ENCODE measurements at regions not wholly inside any gene's neighbourhood (a gene's known extent, or its start where the extent isn't known, plus 50 kb on each side); places are given as distances from the start of the nearest gene placed in this dataset.

DNA sequence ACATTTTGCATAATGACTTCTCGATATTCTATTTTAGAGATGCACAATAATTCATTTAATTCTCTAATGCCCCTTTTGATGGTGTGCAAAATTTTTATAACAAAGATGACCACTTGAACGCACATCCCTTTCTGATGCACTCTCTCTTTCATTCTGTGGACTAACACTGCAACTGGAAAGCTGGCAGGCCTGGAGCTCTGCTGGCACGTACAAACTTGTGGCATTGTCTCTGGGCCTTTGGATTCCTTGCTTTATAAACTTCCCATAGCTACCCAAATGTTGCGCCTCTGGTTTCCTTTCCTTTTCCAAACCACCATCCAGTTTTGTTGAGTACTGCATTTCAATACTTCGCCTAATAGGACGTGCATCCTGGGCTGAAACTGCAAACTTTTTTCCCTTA lies 194.5 kb upstream of the CFAP20DC start:
- Histone ChIP-seq H3K9me3 (no peaks in the 10 kb centered on the region), H3K36me3 (ENCODE audit: low read depth) (no peaks in the 10 kb centered on the region)
- TF ChIP-seq, protein P1, sequence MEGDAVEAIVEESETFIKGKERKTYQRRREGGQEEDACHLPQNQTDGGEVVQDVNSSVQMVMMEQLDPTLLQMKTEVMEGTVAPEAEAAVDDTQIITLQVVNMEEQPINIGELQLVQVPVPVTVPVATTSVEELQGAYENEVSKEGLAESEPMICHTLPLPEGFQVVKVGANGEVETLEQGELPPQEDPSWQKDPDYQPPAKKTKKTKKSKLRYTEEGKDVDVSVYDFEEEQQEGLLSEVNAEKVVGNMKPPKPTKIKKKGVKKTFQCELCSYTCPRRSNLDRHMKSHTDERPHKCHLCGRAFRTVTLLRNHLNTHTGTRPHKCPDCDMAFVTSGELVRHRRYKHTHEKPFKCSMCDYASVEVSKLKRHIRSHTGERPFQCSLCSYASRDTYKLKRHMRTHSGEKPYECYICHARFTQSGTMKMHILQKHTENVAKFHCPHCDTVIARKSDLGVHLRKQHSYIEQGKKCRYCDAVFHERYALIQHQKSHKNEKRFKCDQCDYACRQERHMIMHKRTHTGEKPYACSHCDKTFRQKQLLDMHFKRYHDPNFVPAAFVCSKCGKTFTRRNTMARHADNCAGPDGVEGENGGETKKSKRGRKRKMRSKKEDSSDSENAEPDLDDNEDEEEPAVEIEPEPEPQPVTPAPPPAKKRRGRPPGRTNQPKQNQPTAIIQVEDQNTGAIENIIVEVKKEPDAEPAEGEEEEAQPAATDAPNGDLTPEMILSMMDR (IDR thresholded peaks at IDR 0.05): no peak

DNA sequence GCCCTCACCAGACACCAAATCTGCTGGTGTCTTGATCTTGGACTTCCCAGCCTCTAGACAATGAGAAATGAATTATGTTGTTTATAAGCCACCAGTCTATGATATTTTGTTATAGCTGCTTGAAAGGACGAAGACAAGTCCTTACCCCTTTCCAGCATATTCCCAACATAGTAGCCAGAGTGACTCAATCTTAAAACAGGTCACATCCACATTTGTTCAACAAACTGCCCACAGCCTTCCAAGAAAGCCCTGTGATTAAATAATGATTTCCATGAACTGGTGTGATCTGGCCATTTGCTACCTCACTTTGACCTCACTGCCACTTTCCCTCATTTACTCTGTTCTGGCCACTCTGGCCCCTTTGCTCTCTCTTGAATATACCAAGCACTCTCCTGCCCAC lies 193.7 kb upstream of the CFAP20DC start:
- TF ChIP-seq, protein P1 (IDR thresholded peaks at IDR 0.05): no peak

More for the DNA sequence above, 194.5 kb upstream of the CFAP20DC start:
- H3K4me3 ChIP-seq: no peak overlapping the region
- H3K4me1 ChIP-seq (ENCODE audit: low read depth): no peaks in the 10 kb centered on the region
- DNase-seq: no peak
- intact Hi-C loops (cut with DNase I, micrococcal nuclease): no loop called here
- no peak for ATAC-seq

DNA sequence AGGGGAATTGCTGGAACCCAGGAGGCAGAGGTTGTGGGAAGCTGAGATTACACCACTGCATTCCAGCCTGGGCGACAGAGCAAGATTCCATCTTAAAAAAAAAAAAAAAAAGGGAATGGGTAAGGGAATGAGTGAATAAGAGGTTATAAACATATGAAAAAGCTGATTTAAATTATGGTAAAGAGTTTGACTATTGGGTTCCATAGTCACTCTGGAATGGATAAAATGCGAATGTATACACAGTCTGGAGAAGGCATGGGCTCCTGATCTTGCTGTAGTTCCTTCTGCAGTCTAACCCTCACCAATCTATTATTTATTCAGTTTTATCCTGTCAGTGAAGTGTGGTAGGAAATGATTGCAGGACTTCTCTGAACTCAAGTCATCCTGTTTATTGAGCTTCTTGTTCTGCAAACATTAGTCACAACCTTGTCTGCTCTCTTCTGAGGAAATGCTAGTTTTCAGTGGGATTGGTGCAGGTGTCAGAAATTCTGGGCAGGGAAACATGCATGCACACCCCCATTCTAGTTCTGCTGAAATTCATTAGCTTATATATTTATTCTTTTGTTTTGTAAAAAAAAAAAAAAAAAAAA lies 190.9 kb upstream of the CFAP20DC start:
- Histone ChIP-seq H3K36me3 (ENCODE audit: low read depth) (no peaks in the 10 kb centered on the region), H3K9me3 (no peaks in the 10 kb centered on the region), H3K4me1 (ENCODE audit: low read depth) (no peaks in the 10 kb centered on the region), H3K4me3 (no peak overlapping the region)
- DNase-seq (no peak), ATAC-seq (no peak)
- TF ChIP-seq, protein P1 (IDR thresholded peaks at IDR 0.05): no peak
- intact Hi-C loops (cut with DNase I, micrococcal nuclease): no loop called here

More for the DNA sequence above, 193.7 kb upstream of the CFAP20DC start:
- DNase-seq (no peak), ATAC-seq (no peak)
- intact Hi-C loops (cut with DNase I, micrococcal nuclease): no loop called here
- Histone ChIP-seq H3K4me1 (ENCODE audit: low read depth) (no peaks in the 10 kb centered on the region), H3K4me3 (no peak overlapping the region), H3K36me3 (ENCODE audit: low read depth) (no peaks in the 10 kb centered on the region), H3K9me3 (no peaks in the 10 kb centered on the region)

DNA sequence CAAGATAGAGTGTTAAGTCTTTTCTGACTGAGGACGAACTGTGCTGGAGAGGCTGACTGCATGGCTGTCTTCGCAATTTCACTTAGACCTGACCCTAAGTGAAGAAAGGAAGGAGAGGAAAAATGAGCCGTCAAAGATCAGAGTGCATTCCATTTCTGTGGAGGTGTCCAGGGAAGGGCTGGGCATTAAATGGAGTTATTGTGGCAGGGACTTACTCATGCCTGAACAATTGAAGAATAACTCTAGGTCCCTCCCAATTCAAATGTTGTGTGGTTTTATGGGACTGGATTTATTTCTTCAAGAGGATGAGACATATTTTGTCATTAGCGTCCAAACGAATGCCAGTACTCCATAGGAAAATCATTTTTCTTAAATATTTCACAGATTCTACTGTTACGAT lies 187.3 kb upstream of the CFAP20DC start:
- intact Hi-C loops (cut with DNase I, micrococcal nuclease): no loop called here
- no peak for DNase-seq
- no peaks in the 10 kb centered on the region for H3K9me3 ChIP-seq
- ATAC-seq: no peak
- H3K4me3 ChIP-seq: no peak overlapping the region
- H3K36me3 ChIP-seq (ENCODE audit: low read depth): no peaks in the 10 kb centered on the region
- no peaks in the 10 kb centered on the region for H3K4me1 ChIP-seq (ENCODE audit: low read depth)
- TF ChIP-seq, protein P1 (IDR thresholded peaks at IDR 0.05): no peak

DNA sequence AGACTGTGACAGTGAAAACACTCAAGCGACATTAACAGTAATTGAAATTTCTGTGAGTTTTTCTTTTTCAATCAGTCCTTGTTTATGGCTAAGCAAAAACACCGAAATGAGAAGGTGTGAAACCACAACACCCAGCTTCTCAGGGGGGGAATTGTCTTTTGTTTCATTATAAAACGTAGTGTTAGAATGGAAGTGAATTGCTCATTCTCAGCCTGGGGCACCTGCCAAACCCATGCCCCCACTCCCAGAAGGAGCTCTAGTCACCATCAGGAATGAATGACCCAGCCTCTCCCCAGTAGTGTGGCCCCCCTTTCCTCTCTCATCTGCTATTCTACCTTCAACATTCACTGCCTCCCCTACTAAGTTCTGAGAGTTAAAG lies 185.8 kb upstream of the CFAP20DC start:
- intact Hi-C loops (cut with DNase I, micrococcal nuclease): no loop called here
- H3K36me3 ChIP-seq (ENCODE audit: low read depth): no peaks in the 10 kb centered on the region
- DNase-seq (no peak), ATAC-seq (no peak)
- TF ChIP-seq, protein P1 (IDR thresholded peaks at IDR 0.05): no peak
- H3K4me3 ChIP-seq: no peak overlapping the region
- peaks cover 9% of the 10 kb centered on the region for H3K9me3 ChIP-seq
- no peaks in the 10 kb centered on the region for H3K4me1 ChIP-seq (ENCODE audit: low read depth)

All from mucosa of descending colon (tissue), 3 donors.